Panc1 (cell line): ENCODE measurements at regions not wholly inside any gene's neighbourhood (a gene's known extent, or its start where the extent isn't known, plus 50 kb on each side); places are given as distances from the start of the nearest gene placed in this dataset.

Experiments
- POLR2AphosphoS5 ChIP-seq: IDR thresholded peaks from 2 replicates; pipeline ENCODE4 v1.6.1; 2012; ENCODE audit warnings: mild to moderate bottlenecking, low read depth, low read length, moderate library complexity
- SIN3A ChIP-seq: IDR thresholded peaks from 2 replicates; pipeline ENCODE4 v1.6.1; 2012; ENCODE audit warnings: low read depth, mild to moderate bottlenecking, low read length, moderate library complexity, borderline replicate concordance; ENCODE audit not compliant: insufficient read depth
- TCF7L2 ChIP-seq: IDR thresholded peaks from 2 replicates; pipeline ENCODE4 v1.6.1; 2011; ENCODE audit warnings: mild to moderate bottlenecking, low read depth, low read length, inconsistent platforms
- TF ChIP-seq, protein P1 (sequence below): fragments of 450-650 bp; IDR thresholded peaks from 2 replicates; pipeline ENCODE4 v1.5.1; 2017; ENCODE audit warnings: mild to moderate bottlenecking
- TF ChIP-seq, protein P2 (sequence below), 2 experiments: IDR thresholded peaks; 2 replicates each; pipeline ENCODE4 v1.6.1; 2011 to 2012; ENCODE audit warnings: low read depth in 2 of 2, control low read depth in 1 of 2, low read length in 1 of 2, mild to moderate bottlenecking in 1 of 2, moderate library complexity in 1 of 2; ENCODE audit not compliant: insufficient read depth in 1 of 2

DNA sequence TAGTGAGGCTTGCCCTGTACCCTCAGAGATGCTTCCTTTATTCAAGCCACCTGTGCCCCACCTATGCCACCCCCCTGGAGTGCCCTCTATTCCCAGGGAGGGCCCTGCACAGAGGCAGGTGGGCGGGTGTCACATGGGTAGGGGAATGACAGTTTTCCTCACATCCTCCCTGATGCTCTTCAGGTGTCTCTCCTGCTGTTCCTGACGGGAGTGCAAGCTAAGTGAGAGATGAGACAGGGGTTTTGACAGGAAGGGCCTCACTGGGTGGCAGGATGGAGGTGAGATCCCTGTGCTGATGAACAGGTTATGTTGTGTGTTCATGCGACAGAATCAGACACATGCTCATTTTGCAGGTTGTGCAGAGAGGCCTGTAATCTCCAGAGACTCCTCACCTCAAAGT lies 164.1 kb upstream of the CHD6 start:
- TF ChIP-seq, protein P1, sequence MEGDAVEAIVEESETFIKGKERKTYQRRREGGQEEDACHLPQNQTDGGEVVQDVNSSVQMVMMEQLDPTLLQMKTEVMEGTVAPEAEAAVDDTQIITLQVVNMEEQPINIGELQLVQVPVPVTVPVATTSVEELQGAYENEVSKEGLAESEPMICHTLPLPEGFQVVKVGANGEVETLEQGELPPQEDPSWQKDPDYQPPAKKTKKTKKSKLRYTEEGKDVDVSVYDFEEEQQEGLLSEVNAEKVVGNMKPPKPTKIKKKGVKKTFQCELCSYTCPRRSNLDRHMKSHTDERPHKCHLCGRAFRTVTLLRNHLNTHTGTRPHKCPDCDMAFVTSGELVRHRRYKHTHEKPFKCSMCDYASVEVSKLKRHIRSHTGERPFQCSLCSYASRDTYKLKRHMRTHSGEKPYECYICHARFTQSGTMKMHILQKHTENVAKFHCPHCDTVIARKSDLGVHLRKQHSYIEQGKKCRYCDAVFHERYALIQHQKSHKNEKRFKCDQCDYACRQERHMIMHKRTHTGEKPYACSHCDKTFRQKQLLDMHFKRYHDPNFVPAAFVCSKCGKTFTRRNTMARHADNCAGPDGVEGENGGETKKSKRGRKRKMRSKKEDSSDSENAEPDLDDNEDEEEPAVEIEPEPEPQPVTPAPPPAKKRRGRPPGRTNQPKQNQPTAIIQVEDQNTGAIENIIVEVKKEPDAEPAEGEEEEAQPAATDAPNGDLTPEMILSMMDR, result no peak
- no peak for TF ChIP-seq SIN3A
- no peak for TF ChIP-seq POLR2AphosphoS5
- TF ChIP-seq, protein P2, sequence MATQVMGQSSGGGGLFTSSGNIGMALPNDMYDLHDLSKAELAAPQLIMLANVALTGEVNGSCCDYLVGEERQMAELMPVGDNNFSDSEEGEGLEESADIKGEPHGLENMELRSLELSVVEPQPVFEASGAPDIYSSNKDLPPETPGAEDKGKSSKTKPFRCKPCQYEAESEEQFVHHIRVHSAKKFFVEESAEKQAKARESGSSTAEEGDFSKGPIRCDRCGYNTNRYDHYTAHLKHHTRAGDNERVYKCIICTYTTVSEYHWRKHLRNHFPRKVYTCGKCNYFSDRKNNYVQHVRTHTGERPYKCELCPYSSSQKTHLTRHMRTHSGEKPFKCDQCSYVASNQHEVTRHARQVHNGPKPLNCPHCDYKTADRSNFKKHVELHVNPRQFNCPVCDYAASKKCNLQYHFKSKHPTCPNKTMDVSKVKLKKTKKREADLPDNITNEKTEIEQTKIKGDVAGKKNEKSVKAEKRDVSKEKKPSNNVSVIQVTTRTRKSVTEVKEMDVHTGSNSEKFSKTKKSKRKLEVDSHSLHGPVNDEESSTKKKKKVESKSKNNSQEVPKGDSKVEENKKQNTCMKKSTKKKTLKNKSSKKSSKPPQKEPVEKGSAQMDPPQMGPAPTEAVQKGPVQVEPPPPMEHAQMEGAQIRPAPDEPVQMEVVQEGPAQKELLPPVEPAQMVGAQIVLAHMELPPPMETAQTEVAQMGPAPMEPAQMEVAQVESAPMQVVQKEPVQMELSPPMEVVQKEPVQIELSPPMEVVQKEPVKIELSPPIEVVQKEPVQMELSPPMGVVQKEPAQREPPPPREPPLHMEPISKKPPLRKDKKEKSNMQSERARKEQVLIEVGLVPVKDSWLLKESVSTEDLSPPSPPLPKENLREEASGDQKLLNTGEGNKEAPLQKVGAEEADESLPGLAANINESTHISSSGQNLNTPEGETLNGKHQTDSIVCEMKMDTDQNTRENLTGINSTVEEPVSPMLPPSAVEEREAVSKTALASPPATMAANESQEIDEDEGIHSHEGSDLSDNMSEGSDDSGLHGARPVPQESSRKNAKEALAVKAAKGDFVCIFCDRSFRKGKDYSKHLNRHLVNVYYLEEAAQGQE (IDR thresholded peaks at IDR 0.05; ENCODE audit: insufficient read depth in 1 of 2, low read depth in 2 of 2, low read length in 1 of 2), result no peak
- TF ChIP-seq TCF7L2, result no peak
